GM18858 (cell line): ENCODE measurements at regions not wholly inside any gene's neighbourhood (a gene's known extent, or its start where the extent isn't known, plus 50 kb on each side); places are given as distances from the start of the nearest gene placed in this dataset.
"Not testable (repeated sequence)": the region's sequence is repeated elsewhere in the genome, so short reads cannot be mapped to it uniquely, and the experiment has no call there.

Experiments
- ATAC-seq: cut with Tn5 transposase; IDR thresholded peaks from one replicate; pipeline ENCODE4 v1.9.1; 2021; ENCODE audit not compliant: unreplicated experiment

DNA sequence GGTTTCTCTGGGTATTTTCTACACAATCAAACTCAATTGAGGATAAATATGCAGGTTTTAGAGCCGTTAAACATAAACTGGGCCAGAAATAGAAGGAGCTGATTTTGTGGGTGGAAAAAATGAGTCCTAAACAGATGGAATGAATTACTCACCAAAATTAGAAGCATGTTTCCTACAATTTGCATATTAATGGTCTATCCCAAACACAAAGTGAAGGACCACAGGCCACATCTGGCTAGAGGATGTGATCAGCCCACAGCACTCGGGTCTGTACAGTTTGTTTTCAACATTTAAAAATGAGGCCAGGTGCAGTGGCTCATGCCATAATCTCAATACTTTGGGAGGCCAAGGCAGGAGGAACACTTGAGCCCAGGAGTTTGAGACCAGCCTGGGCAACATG is 296.3 kb downstream of the PREX1 start:
- ATAC-seq, result no peak

DNA sequence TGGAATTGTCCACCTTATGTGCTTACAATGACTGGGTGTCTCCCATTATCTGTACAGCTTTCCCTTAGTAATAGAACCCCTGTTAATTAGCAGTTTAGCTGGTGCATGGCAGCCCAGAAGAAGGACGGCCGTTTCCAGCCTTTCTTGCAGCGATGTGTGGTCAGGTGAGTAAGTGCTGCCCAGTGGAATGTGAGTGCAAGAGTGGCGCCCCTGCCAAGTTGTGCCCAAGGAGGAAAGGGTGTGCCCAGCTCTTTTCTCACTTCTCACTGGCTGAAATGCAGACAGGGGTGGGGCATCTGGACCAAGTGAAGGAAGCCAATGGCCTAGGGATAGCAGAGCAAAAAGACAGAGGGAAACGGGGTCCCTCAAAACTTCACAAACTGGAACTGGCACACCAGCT is 296.8 kb downstream of the PREX1 start:
- ATAC-seq, result no peak

DNA sequence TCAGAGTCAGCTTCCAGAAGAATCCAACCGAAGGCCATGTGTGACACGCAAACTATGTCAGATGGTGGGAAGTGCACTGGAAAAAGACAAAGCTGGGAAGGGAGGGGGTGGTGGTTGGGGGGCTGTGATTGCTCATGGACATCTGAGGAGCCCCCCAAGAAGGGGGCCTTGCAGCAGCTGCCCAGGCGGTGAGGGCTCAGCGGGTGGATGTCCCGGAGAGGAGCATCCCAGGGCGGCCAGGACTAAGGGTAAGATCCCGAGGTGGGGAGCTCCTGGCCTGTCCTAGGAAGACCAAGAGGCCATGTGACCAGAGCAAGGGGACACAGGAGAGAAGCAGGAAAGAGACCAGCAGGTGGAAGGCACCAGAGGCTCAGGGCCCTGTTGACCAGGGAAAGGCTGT is 299.5 kb downstream of the PREX1 start:
- ATAC-seq, result no peak

DNA sequence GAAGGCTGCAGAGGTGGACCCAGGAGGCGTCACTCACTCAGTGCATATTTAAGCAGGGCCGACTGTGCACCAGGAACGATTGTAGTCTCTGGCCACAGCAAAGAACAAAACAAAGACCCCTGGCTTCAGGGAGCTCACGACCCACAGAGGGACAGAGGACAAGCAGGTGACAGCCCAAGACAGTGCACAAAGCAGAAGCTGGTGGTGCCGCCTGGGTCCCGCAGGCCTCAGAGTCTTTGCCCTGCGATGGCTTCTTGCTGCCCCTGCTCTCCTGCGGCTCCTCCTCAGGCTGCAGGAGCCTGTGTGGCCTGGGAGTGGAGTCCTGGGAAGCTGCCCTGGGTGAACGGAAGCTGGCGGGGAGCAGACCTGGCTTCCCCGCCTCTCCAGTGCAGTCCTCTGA is 300.0 kb downstream of the PREX1 start:
- ATAC-seq, result no peak

DNA sequence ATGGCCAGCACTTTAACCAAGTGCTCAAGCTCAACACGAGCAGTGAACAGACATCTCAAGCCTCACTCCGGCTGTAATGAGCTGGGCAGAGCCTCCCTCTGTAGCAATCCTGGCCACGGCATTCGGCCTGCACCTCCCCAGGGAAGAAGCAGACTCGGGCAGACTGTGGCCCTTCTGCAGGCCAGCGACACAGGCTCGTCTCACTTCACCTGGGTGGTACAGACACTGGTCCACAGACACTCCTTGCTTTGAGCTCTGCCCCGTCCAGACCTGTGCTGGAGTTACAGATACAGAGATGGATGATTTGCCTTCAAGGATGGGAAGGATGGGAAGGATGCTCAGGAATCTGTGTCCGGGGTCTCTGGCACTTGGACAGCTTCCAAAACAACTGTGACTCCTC is 300.9 kb downstream of the PREX1 start:
- no peak for ATAC-seq

DNA sequence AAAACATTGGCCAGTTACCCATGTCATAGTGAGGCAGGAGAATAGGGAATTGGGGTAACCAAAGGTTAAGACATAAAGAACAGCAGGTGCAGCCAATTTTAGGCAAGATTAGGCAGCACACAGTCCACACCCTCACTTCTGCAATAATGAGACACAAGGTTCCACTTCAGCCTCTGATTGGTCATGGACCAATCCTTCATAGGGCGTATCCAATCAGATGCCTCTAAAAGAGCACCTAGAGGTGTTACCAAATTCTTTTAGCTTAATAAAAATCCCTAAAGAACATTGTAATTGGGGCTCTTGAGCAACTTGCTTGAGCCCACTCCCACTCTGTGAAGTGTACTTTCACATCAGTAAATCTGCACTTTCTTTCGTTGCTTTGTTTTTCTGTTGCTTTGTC is 302.4 kb downstream of the PREX1 start:
- ATAC-seq, result no peak

DNA sequence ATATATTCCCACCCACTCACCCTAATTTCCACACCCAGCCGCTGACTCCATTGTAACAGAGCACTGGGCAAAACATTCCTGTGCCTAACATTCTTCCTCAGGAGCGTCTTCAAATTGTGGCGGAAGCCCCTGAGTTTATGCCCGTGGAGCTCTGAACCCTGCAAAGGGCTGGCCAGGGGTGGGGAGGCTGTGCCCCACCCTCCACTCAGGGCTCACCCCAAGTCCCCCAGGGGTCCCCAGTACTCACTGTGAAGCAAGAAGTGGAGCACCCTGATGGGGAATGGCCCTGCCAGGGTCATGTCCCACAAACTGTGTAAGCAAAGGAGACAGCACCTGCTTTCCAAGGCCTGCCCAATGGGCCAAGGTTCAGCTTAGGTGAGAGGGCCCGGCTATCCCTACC is 303.2 kb downstream of the PREX1 start:
- ATAC-seq, result no peak

DNA sequence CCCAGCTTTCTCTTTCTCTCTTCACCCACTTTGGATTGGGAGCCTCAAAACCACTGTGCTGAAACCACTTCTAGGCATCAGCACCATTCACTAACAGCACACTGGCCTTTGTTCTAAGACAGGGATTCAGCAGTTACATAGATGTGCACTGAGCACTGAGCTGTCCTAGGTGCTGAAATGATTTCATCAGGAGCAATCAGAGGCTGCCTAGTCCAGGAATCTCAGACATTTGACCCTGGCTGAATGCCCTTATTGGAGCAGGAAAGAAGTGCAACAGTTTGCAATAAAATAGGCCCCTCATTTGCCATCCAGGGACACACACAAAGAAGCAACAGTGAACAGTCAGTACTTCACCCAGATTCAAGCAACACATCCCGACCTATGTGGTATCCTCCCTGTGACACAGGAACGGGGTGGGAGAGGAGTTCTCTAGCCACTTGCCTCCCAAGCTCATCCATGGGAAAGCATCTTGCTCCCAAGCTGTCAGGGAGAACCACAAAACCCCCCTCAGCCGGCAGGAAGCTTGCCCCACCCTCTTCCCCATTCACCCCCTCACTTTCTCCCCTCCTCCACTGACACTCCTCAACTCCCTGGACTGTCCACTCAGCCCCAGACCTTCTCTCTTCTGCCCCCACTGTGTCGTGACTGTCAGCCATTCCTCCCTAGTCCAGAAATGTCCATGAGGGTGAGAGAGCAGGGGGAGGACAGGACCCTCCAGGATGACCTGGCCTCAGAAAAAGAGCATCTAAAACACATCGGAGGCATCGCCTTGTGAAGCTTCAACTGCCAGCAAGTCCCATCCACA is 304.4 kb downstream of the PREX1 start:
- no peak for ATAC-seq

DNA sequence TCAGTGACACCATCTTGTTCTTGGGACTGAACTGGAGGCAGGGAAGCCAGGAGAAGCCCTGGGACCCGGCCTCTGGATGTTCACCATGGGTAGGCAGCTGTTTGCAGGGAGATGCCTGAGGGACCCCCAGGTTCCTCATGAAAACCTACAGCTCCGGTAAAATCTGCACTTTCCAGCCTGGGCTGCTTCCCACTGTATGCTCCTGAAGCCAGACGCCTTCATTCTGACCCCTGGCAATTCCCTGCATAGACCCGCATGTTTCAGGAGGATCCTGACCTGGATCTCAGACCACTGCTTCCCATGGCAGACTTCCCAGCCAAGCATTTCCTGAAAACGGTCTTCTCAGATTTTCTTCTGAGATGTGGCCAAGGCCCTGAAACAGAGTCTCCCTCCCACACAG is 306.7 kb downstream of the PREX1 start:
- ATAC-seq, result no peak

DNA sequence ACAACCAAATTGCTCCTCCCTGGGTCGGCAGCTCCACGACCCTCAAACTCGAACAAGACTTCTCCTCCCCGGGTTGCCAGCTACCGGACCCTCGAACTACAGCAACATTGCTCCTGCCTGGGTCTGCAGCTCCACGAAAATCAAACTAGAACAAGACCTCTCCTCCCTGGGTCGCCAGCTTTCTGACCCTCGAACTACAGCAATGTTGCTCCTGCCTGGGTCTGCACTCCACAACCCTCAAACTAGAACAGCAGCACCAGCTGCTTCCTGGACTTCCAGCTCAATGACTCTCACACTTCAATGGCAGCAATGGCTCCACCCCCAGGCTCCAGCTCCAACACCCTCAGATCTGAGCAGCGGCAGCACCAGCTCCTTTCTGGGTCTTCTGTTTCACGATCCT is 311.6 kb downstream of the PREX1 start:
- not testable (repeated sequence) for ATAC-seq

DNA sequence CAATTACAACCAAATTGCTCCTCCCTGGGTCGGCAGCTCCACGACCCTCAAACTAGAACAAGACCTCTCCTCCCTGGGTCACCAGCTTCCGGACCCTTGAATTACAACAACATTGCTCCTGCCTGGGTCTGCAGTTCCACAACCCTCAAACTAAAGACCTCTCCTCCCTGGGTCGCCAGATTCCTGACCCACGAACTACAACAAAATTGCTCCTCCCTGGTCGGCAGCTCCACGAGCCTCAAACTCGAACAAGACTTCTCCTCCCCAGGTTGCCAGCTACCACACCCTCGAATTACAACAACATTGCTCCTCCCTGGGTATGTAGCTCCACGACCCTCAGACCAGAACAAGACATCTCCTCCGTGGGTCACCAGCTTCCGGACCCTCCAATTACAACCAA is 313.2 kb downstream of the PREX1 start:
- ATAC-seq, result not testable (repeated sequence)

DNA sequence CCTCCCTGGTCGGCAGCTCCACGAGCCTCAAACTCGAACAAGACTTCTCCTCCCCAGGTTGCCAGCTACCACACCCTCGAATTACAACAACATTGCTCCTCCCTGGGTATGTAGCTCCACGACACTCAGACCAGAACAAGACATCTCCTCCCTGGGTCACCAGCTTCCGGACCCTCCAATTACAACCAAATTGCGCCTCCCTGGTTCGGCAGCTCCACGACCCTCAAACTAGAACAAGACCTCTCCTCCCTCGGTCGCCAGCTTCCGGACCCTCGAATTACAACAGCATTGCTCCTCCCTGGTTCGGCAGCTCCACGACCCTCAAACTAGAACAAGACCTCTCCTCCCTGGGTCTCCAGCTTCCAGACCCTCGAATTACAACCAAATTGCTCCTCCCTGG is 315.3 kb downstream of the PREX1 start:
- not testable (repeated sequence) for ATAC-seq

DNA sequence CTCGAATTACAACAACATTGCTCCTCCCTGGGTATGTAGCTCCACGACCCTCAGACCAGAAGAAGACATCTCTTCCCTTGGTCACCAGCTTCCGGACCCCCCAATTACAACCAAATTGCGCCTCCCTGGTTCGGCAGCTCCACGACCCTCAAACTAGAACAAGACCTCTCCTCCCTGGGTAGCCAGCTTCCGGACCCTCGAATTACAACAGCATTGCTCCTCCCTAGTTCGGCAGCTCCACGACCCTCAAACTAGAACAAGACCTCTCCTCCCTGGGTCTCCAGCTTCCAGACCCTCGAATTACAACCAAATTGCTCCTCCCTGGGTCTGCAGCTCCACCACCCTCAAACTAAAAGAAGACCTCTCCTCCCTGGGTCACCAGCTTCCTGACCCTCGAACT is 322.7 kb downstream of the PREX1 start:
- ATAC-seq, result not testable (repeated sequence)

DNA sequence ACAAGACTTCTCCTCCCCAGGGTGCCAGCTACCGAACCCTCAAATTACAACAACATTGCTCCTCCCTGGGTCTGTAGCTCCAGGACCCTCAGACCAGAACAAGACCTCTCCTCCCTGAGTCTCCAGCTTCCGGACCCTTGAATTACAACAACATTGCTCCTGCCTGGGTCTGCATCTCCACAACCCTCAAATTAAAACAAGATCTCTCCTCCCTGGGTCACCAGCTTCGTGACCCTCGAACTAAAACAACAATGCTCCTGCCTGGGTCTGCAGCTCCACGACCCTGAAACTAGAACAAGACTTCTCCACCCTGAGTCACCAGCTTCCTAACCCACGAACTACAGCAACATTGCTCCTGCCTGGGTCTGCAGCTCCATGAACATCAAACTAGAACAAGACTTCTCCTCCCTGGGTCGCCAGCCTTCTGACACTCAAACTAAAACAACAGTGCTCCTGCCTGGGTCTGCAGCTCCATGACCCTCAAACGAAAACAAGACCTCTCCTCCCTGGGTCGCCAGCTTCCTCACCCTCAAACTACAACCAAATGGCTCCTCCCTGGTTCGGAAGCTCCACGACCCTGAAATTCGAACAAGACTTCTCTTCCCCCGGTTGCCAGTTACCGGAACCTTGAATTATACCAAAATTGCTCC is 324.5 kb downstream of the PREX1 start:
- ATAC-seq, result no peak

DNA sequence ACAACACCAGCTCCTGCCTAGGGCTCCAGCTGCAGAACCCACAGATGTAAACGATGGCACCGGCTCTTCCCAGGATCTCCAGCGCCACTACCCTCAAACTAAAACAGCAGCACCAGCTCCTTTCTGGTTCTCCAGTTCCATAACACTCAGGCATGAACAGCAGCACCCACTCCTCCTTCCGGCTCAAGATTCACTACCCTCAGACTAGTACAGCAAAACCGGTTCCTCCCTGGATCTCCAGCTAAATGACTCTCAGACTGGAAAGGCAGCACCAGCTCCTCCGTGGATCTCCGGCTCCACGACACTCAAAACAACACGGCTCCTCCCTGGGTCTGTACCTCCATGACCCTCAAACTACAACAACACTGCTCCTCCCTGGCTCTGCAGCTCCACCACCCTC is 325.0 kb downstream of the PREX1 start:
- no peak for ATAC-seq

DNA sequence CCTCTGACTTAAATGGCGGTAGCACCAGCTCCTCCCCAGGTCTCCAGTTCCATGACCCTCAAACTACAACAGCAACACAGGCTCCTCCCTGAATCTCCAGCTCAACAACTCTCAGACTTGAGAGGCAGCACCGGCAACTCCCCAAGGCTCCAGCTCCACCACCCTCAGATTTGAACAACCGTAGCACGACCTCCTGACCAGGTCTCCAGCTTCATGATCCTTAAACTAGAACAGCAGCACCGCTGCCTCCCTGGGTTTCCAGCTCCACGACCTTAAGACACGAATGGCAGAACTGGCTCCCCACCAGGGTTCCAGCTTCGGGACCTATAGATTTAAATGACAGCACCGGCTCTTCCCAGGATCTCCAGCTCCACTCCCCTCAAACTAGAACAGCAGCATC is 325.8 kb downstream of the PREX1 start:
- ATAC-seq, result no peak

DNA sequence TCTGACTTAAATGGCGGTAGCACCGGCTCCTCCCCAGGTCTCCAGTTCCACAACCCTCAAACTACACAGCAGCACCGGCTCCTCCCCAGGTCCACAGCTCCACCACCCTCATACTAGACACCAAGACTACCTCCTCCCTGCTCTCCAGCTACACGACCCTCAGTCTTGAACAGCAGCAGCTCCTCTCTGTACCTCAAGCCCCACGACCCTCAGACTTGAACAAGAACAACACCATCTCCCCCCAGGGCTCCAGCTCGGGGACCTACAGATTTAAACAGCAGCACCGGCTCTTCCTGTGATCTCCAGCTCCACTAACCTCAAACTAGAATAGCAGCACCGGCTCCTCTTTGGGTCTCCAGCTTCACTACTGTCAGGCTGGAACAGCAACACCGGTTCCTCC is 326.9 kb downstream of the PREX1 start:
- ATAC-seq, result not testable (repeated sequence)

DNA sequence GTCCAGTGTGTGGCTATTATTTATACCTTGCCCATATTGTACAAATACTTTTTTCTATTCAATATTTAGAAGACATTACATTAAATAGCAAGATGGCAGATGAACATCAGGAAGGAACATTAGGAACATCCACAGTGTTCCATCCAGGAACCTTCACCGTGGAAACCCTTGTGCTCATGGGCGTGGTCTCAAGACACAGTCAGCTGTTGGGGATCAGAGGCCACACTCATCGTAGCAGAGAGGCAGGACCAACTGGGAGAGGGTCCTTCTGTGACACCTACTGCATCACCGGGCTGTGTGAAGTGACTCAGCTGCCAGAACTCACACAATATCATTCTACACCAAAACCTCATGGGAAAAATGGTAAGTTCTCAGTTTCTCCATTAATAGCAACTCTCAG is 328.9 kb downstream of the PREX1 start:
- not testable (repeated sequence) for ATAC-seq

DNA sequence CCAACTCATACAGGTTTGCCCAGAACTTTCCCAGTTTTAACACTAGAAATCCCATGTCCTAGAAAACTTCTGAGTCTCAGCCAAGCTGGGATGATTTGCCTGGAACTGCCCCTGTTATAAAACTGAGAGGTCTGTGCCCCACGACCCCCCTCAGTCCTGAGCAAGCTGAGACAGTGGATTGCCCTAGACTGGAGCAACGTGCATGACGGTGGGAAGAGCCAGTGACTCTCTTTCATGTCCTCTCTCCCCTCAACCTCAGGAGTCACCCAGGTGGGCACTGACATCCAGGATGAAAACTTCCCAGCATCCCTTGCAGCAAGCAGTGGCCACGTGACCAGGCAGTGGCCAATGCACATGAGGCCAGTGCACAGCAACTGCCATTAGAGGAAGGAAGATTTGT is 329.7 kb downstream of the PREX1 start:
- not testable (repeated sequence) for ATAC-seq

DNA sequence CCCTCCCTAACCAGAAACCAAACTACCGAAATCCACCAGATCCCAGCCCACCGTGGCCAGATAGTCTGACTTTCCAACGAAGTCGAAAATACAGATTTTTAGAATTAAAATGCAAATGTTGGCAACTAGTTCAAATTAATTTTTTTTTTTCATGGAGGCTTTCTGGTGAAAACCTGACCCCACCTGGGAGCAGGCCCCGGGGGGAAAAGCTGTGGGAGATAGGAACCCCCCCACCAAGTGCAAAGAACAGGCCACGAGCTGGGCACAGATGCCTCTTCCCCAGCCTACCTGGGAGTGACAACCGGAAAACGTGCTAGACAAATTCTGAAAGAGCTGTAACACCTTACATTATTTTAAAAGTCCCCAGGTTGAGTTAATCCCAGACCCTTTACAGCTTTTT is 333.8 kb downstream of the PREX1 start:
- ATAC-seq, result no peak

DNA sequence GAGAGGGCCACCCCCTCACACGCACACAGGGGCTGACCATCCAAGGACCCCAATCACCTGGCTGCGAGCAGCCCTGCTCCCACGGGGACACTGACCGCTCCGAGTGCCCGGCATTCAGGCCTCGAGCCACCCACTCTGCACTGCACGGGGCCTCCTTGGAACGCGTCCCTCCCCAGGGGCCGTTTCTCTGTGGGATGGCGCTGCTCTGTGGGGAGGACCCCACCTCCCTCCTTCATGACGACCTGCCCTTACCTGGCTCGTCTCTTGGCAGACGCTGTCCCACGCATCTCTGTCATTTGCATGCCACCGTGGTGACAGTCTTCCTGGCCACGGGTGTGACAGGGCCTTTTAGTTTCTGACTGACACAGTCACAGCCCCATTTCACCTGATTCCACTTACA is 334.5 kb downstream of the PREX1 start:
- ATAC-seq, result not testable (repeated sequence)

DNA sequence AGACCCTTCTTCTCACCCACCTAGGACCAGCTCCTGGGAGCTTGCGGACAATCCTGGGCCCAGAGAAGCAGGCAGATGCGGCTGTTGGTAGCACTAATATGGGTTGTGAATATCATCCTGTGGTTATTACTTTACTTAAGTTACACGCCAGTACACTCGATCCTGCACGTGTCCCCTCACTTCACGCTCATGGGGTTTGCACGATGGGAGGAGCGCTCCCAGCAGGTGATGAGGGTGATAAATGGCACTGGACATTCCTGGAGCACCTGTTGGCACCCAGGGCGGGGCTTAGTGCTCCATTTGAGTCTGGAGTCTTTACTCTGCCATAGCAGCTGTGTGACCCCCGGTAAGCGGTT is 335.1 kb downstream of the PREX1 start:
- no peak for ATAC-seq
